ENCODE measurements at regions not wholly inside any gene's neighbourhood (a gene's known extent, or its start where the extent isn't known, plus 50 kb on each side); places are given as distances from the start of the nearest gene placed in this dataset.

- peak; percentile 20 for DNase-seq
- Histone ChIP-seq H3K4me3 (ENCODE audit: low read depth, low read length) (no peak overlapping the region), H3K36me3 (replicated peaks) (no peaks in the 10 kb centered on the region), H3K27ac (no peak overlapping the region), H3K27me3 (replicated peaks) (no peaks in the 10 kb centered on the region)
- TF ChIP-seq CTCF (IDR thresholded peaks at IDR 0.05; ENCODE audit: low read depth, low read length, missing control alignments), result no peak
- in situ Hi-C loops (cut with HindIII; ENCODE audit: low pct_ligation_motif_present, low sequenced_read_pairs), result no loop called here
Measured at GRCh38 chr2:220224691-220225543, 597.5 kb downstream of the SLC4A3 start.

GRCh38 chr2:220226076-220226475 is 598.6 kb downstream of the SLC4A3 start:
- DNase-seq, result no peak
- TF ChIP-seq CTCF (IDR thresholded peaks at IDR 0.05; ENCODE audit: low read depth, low read length, missing control alignments), result no peak
- Histone ChIP-seq H3K4me3 (ENCODE audit: low read depth, low read length) (no peak overlapping the region), H3K27me3 (replicated peaks) (no peaks in the 10 kb centered on the region), H3K36me3 (replicated peaks) (no peaks in the 10 kb centered on the region), H3K27ac (no peak overlapping the region)
- in situ Hi-C loops (cut with HindIII; ENCODE audit: low pct_ligation_motif_present, low sequenced_read_pairs), result no loop called here

GRCh38 chr2:220226546-220226945 is 599.1 kb downstream of the SLC4A3 start:
- in situ Hi-C loops (cut with HindIII; ENCODE audit: low pct_ligation_motif_present, low sequenced_read_pairs), result no loop called here
- TF ChIP-seq CTCF (IDR thresholded peaks at IDR 0.05; ENCODE audit: low read depth, low read length, missing control alignments), result no peak
- Histone ChIP-seq H3K4me3 (ENCODE audit: low read depth, low read length) (no peak overlapping the region), H3K27ac (no peak overlapping the region), H3K36me3 (replicated peaks) (no peaks in the 10 kb centered on the region), H3K27me3 (replicated peaks) (no peaks in the 10 kb centered on the region)
- no peak for DNase-seq

GRCh38 chr2:220227266-220227920 is 600.0 kb downstream of the SLC4A3 start:
- Histone ChIP-seq H3K27ac (peak overlapping the region; percentile 91), H3K36me3 (replicated peaks) (no peaks in the 10 kb centered on the region), H3K27me3 (replicated peaks) (no peaks in the 10 kb centered on the region), H3K4me3 (ENCODE audit: low read depth, low read length) (no peak overlapping the region)
- in situ Hi-C loops (cut with HindIII; ENCODE audit: low pct_ligation_motif_present, low sequenced_read_pairs), result no loop called here
- no peak for DNase-seq
- TF ChIP-seq CTCF (IDR thresholded peaks at IDR 0.05; ENCODE audit: low read depth, low read length, missing control alignments), result no peak

- Histone ChIP-seq H3K36me3 (replicated peaks) (no peaks in the 10 kb centered on the region), H3K4me3 (ENCODE audit: low read depth, low read length) (peak overlapping the region; percentile 16), H3K27ac (peak overlapping the region; percentile 91), H3K27me3 (replicated peaks) (no peaks in the 10 kb centered on the region)
- peak; percentile 99 for DNase-seq
- no peak for TF ChIP-seq CTCF (IDR thresholded peaks at IDR 0.05; ENCODE audit: low read depth, low read length, missing control alignments)
- in situ Hi-C loops (cut with HindIII; ENCODE audit: low pct_ligation_motif_present, low sequenced_read_pairs), result no loop called here
Measured at GRCh38 chr2:220228310-220229006, 601.0 kb downstream of the SLC4A3 start.
